ENCODE measurements at regions not wholly inside any gene's neighbourhood (a gene's known extent, or its start where the extent isn't known, plus 50 kb on each side); places are given as distances from the start of the nearest gene placed in this dataset.

DNA sequence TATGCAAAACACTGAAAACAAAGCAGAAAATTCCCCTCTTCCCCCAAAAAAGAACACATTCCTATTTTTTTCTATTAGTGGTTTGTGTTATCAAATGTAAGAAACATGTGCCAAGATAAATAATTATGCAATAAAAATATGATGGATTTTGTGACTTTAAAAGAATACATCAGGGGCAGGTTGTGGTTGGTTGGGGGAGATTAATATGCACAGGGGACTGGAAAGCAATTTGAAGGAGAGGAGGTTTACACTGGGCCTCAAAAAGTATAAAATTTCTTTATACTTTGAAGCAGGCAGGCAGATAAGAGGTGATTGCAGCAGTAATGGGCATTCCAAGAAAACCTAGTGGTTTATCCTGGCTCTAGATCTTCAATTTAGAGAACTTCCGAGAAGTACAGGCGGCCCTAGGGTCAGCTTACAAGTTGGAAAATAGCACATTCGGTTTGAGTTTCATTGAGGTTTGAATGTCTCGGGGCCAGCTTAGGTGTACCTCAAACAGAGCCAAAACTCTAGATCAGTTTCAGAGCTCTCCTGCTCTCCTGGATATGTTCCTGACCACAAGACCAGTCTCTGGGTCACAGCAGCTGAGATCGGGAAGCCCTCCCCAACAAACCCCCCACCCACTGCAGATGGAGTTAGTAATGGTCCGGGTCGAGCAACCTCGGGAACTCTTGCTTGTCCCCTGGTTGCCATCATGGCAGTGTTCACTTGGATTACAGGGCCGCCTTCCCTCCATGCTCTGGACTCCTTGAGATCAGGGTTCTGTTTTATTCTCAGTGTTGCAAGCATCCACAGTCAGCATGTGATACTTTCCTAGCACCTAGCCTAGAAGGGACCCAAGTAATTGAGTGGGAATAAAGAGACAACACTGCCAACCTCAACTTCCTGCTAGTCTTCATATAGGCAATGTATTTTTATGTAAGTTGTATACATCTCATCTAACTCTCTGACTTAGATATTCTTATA lies 112.1 kb upstream of the DDIT4L start:
- ATAC-seq (no peak), DNase-seq (ENCODE audit: low read depth, low spot score) (no peak)
- Histone ChIP-seq H3K4me1 (ENCODE audit: control insufficient read depth in 1 of 2, insufficient read depth in 2 of 2, low read length in 2 of 2) (peaks cover 8 to 14% of the 10 kb centered on the region in 2 experiments; a peak in 3 of 4 replicates), H3K9me3 (ENCODE audit: control insufficient read depth in 1 of 2, insufficient read depth in 1 of 2, low read depth in 1 of 2, low read length in 2 of 2) (no peaks in the 10 kb centered on the region), H2AFZ (ENCODE audit: low read depth, low read length, poor library complexity, severe bottlenecking) (no peak overlapping the region), H3K4me2 (ENCODE audit: low read length) (no peak overlapping the region), H3K9me2 (ENCODE audit: insufficient read depth) (no peaks in the 10 kb centered on the region), H3K27ac (ENCODE audit: low read depth, low read length) (no peak overlapping the region), H3K36me3 (ENCODE audit: control insufficient read depth in 1 of 2, insufficient read depth in 2 of 2, low read length in 2 of 2) (no peaks in the 10 kb centered on the region), H3K4me3 (replicated peaks in 1 of 2; ENCODE audit: low read depth in 1 of 2, low read length in 2 of 2) (no peak overlapping the region), H3K79me2 (ENCODE audit: insufficient read depth, low read length) (no peaks in the 10 kb centered on the region), H4K20me1 (ENCODE audit: insufficient read depth) (no peaks in the 10 kb centered on the region), H3K9ac (ENCODE audit: low read length) (no peak overlapping the region), H3K27me3 (ENCODE audit: insufficient read depth, low read length) (no peaks in the 10 kb centered on the region)
- intact Hi-C loops (cut with micrococcal nuclease) = no loop called here
- no TSS peak for BruUV-seq (replicated peaks)
- TF ChIP-seq ELF1 (IDR thresholded peaks at IDR 0.05; ENCODE audit: borderline replicate concordance, low read depth) (no peak), EZH2 (IDR thresholded peaks at IDR 0.05) (no peak), JUND (IDR thresholded peaks at IDR 0.05) (no peak), RAD21 (IDR thresholded peaks at IDR 0.05; ENCODE audit: low read depth) (no peak), YY1 (IDR thresholded peaks at IDR 0.05; ENCODE audit: extremely low read depth, insufficient replicate concordance, low read depth, low read length) (no peak), POLR2AphosphoS5 (IDR thresholded peaks at IDR 0.05; ENCODE audit: low read depth, low read length) (no peak), ZNF274 (IDR thresholded peaks at IDR 0.05; ENCODE audit: low read depth, low read length) (no peak), CEBPB (IDR thresholded peaks at IDR 0.05; ENCODE audit: low read depth) (no peak)
- TF ChIP-seq, protein P1, sequence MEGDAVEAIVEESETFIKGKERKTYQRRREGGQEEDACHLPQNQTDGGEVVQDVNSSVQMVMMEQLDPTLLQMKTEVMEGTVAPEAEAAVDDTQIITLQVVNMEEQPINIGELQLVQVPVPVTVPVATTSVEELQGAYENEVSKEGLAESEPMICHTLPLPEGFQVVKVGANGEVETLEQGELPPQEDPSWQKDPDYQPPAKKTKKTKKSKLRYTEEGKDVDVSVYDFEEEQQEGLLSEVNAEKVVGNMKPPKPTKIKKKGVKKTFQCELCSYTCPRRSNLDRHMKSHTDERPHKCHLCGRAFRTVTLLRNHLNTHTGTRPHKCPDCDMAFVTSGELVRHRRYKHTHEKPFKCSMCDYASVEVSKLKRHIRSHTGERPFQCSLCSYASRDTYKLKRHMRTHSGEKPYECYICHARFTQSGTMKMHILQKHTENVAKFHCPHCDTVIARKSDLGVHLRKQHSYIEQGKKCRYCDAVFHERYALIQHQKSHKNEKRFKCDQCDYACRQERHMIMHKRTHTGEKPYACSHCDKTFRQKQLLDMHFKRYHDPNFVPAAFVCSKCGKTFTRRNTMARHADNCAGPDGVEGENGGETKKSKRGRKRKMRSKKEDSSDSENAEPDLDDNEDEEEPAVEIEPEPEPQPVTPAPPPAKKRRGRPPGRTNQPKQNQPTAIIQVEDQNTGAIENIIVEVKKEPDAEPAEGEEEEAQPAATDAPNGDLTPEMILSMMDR (IDR thresholded peaks at IDR 0.05 in 2 of 3, conservative IDR thresholded peaks at IDR 0.05 in 1 of 3; ENCODE audit: borderline replicate concordance in 1 of 3, insufficient read depth in 1 of 3, low read depth in 2 of 3, low read length in 2 of 3) = no peak
- TF ChIP-seq, protein P2, sequence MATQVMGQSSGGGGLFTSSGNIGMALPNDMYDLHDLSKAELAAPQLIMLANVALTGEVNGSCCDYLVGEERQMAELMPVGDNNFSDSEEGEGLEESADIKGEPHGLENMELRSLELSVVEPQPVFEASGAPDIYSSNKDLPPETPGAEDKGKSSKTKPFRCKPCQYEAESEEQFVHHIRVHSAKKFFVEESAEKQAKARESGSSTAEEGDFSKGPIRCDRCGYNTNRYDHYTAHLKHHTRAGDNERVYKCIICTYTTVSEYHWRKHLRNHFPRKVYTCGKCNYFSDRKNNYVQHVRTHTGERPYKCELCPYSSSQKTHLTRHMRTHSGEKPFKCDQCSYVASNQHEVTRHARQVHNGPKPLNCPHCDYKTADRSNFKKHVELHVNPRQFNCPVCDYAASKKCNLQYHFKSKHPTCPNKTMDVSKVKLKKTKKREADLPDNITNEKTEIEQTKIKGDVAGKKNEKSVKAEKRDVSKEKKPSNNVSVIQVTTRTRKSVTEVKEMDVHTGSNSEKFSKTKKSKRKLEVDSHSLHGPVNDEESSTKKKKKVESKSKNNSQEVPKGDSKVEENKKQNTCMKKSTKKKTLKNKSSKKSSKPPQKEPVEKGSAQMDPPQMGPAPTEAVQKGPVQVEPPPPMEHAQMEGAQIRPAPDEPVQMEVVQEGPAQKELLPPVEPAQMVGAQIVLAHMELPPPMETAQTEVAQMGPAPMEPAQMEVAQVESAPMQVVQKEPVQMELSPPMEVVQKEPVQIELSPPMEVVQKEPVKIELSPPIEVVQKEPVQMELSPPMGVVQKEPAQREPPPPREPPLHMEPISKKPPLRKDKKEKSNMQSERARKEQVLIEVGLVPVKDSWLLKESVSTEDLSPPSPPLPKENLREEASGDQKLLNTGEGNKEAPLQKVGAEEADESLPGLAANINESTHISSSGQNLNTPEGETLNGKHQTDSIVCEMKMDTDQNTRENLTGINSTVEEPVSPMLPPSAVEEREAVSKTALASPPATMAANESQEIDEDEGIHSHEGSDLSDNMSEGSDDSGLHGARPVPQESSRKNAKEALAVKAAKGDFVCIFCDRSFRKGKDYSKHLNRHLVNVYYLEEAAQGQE (IDR thresholded peaks at IDR 0.05; ENCODE audit: low read depth) = no peak
- TF ChIP-seq, protein P3, sequence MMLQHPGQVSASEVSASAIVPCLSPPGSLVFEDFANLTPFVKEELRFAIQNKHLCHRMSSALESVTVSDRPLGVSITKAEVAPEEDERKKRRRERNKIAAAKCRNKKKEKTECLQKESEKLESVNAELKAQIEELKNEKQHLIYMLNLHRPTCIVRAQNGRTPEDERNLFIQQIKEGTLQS (IDR thresholded peaks at IDR 0.05) = no peak
- ChIA-PET POLR2A (no interaction called here), RAD21 (ENCODE audit: low non-redundant PET in 1 of 2, low total read pairs in 2 of 2, uncharacterized antibody in 2 of 2, unreplicated experiment in 2 of 2) (no interaction called here), CTCF (no interaction called here)
